Pancreas (tissue), 10 donors: ENCODE measurements at regions not wholly inside any gene's neighbourhood (a gene's known extent, or its start where the extent isn't known, plus 50 kb on each side); places are given as distances from the start of the nearest gene placed in this dataset.

Experiments used
- ATAC-seq, 4 donors: fragments of 200-7000 bp; cut with Tn5 transposase; one replicate each; pipeline versions ENCODE4 v1.8.0 to v1.9.1; 2020; ENCODE audit warnings: mild to moderate bottlenecking in 4 of 4, moderate library complexity in 4 of 4
- DNase-seq, 6 donors: peaks; one replicate each; pipeline ENCODE4 v3.0.0-alpha.2; 2020
- FAIRE-seq: peaks from 2 replicates; lab custom pipeline; 2012; peaks lifted over from hg19 to GRCh38; lab: Jason Lieb, UNC
- H3K27ac ChIP-seq, 4 donors: fragments of 200-600 bp; sonication (generic); 1 replicate in 3 of 4; 2 replicates in 1 of 4; pipeline versions ENCODE4 v1.5.0 to v1.8.0; 2020
- H3K27me3 ChIP-seq, 4 donors: fragments of 200-600 bp; one replicate each; pipeline ENCODE4 v1.8.0; 2021
- H3K36me3 ChIP-seq, 3 donors: fragments of 200-600 bp; sonication (generic) in 1 of 3; one replicate each; pipeline versions ENCODE4 v1.5.0 to v1.8.0; 2020 to 2021
- H3K4me1 ChIP-seq, 3 donors: fragments of 200-600 bp; one replicate each; pipeline ENCODE4 v1.8.0; 2021
- H3K4me3 ChIP-seq, 4 donors: fragments of 200-600 bp; sonication (generic) in 2 of 4; one replicate each; pipeline versions ENCODE4 v1.5.0 to v1.8.0; 2020 to 2021
- H3K9me3 ChIP-seq, 4 donors: fragments of 200-600 bp; one replicate each; pipeline ENCODE4 v1.8.0; 2021
- CTCF ChIP-seq, 4 donors: fragments of 200-600 bp; sonication (generic) in 3 of 4; IDR thresholded peaks; one replicate each; pipeline versions ENCODE4 v1.5.0 to v1.8.0; 2021; ENCODE audit warnings: antibody characterized with exemption in 4 of 4
- WGBS, 2 donors: extraction: QIAGEN DNeasy Blood & Tissue Kit; methylation state at CpG; one replicate each; pipeline ENCODE4 v1.1.7; 2013; 5-methylcytosine and 5-hydroxymethylcytosine counted together
- intact Hi-C, 3 donors: fragments of 100-400 bp; cut with DNase I; formaldehyde crosslinking; loops; one replicate each; pipeline versions ENCODE4 v1.11.1 to v1.14.2; 2022
- donor health status: healthy with polysubstance abuse.
- donor health status: DM: no; HTN: no; CAD: no; lungs with moderate emphysema.
- donor health status: DM: no; HTN: no; CAD: no.
- donor health status: control.
- donor health status: control.
- donor health status: Bipolar disorder and iron deficiency.
- donor health status: DM: yes; HTN: yes; CAD: no.
- donor health status: DM: no; HTN: no; CAD: no.
- donor health status: DM: no; HTN: no; CAD: no.
- donor health status: DM: yes; HTN: yes; CAD: no.

- 78 to 87% methylated on average over 3 of the region's 3 CpGs for WGBS, 2 donors
- no peaks in the 10 kb centered on the region for H3K27me3 ChIP-seq
- intact Hi-C loops, result no loop called here
- no peaks in the 10 kb centered on the region for H3K9me3 ChIP-seq
- no peaks in the 10 kb centered on the region for H3K36me3 ChIP-seq
- H3K4me1 ChIP-seq, result no peaks in the 10 kb centered on the region
- no peak for TF ChIP-seq CTCF (IDR thresholded peaks at IDR 0.05)
- H3K4me3 ChIP-seq, result no peak overlapping the region
- FAIRE-seq (no peak), ATAC-seq (no peak), DNase-seq (no peak)
- H3K27ac ChIP-seq, result no peak overlapping the region
Observed at GRCh38 chr14:22007363-22007762, 333.7 kb upstream of the OR4E1 start.

- DNase-seq, result no peak
- no peak for TF ChIP-seq CTCF (IDR thresholded peaks at IDR 0.05)
- Histone ChIP-seq H3K4me3 (no peak overlapping the region), H3K27me3 (no peaks in the 10 kb centered on the region), H3K36me3 (no peaks in the 10 kb centered on the region), H3K9me3 (no peaks in the 10 kb centered on the region), H3K27ac (no peak overlapping the region), H3K4me1 (no peaks in the 10 kb centered on the region)
- no peak for ATAC-seq
- 69 to 70% methylated on average over 9 of the region's 9 CpGs for WGBS, 2 donors
- intact Hi-C loops, result no loop called here
- no peak for FAIRE-seq
Observed at GRCh38 chr14:22003461-22003860, 329.8 kb upstream of the OR4E1 start.

GRCh38 chr14:22002860-22003284 lies 329.3 kb upstream of the OR4E1 start:
- FAIRE-seq (no peak), ATAC-seq (no peak), DNase-seq (no peak)
- Histone ChIP-seq H3K27me3 (no peaks in the 10 kb centered on the region), H3K36me3 (no peaks in the 10 kb centered on the region), H3K9me3 (no peaks in the 10 kb centered on the region), H3K4me1 (no peaks in the 10 kb centered on the region), H3K27ac (no peak overlapping the region), H3K4me3 (no peak overlapping the region)
- WGBS, 2 donors, result 36 to 39% methylated on average over 10 of the region's 10 CpGs
- intact Hi-C loops, result no loop called here
- no peak for TF ChIP-seq CTCF (IDR thresholded peaks at IDR 0.05)

GRCh38 chr14:21999402-21999801 lies 325.8 kb upstream of the OR4E1 start:
- 36 to 68% methylated on average over 2 of the region's 2 CpGs for WGBS, 2 donors
- Histone ChIP-seq H3K9me3 (no peaks in the 10 kb centered on the region), H3K36me3 (no peaks in the 10 kb centered on the region), H3K4me3 (no peak overlapping the region), H3K27me3 (no peaks in the 10 kb centered on the region), H3K4me1 (no peaks in the 10 kb centered on the region), H3K27ac (no peak overlapping the region)
- no peak for FAIRE-seq
- DNase-seq, result no peak
- no peak for TF ChIP-seq CTCF (IDR thresholded peaks at IDR 0.05)
- no peak for ATAC-seq
- intact Hi-C loops, result no loop called here

GRCh38 chr14:21997300-21997699 lies 323.7 kb upstream of the OR4E1 start:
- peaks cover 0 to 6% (median 0%) of the 10 kb centered on the region in 4 donors for H3K27me3 ChIP-seq
- H3K4me3 ChIP-seq, result no peak overlapping the region
- no peaks in the 10 kb centered on the region for H3K36me3 ChIP-seq
- H3K4me1 ChIP-seq, result no peaks in the 10 kb centered on the region
- H3K9me3 ChIP-seq, result no peaks in the 10 kb centered on the region
- intact Hi-C loops, result no loop called here
- ATAC-seq (no peak), FAIRE-seq (no peak), DNase-seq (no peak)
- no peak for TF ChIP-seq CTCF (IDR thresholded peaks at IDR 0.05)
- WGBS, 2 donors, result 28 to 29% methylated on average over 3 of the region's 3 CpGs
- H3K27ac ChIP-seq, result no peak overlapping the region
